GM12873 (cell line): ENCODE measurements at regions not wholly inside any gene's neighbourhood (a gene's known extent, or its start where the extent isn't known, plus 50 kb on each side); places are given as distances from the start of the nearest gene placed in this dataset.

Experiments
- TF ChIP-seq, protein P1 (sequence below): IDR thresholded peaks from 2 replicates; pipeline ENCODE4 v1.5.1; 2012; ENCODE audit warnings: low read depth, mild to moderate bottlenecking, moderate library complexity, low read length, control low read depth; ENCODE audit not compliant: insufficient read depth; ENCODE audit errors: missing control alignments

DNA sequence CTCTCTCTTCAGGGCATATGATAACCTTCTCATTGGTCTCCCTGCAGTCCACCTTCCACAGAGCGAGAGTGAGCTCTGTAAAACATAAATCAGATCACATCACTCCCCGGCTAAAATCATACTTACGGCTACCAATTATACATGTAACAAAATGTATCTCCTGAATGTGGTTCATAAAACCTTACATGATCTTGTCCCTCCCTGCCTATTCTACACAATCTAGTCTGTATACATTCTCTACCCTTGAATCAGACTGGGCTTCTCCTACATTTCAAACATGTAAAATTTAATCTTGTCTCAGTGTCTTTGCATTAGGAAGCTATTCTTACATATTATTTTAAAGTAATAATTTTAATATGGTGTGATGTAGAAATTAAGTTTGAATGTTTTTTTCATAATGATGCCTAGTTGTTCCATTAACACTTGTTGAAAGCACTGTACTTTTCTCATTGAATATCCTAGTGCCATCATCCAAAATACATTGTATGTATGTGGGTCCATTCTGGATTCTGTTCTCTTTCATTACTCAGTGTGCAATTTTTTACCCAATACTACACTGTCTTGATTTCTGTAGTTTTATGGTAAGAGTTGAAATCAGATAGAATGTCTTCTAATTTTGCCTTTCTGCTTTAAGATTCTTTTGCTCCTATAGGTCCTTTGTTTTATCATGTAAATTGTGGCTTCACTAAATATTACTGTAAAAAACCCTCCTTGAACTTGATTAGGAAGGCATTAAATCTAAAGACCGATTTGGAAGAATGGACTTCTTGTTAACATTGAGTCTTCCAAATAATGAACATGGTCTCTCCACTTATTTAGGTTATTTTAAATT lies 403.3 kb upstream of the EPHA7 start:
- TF ChIP-seq, protein P1, sequence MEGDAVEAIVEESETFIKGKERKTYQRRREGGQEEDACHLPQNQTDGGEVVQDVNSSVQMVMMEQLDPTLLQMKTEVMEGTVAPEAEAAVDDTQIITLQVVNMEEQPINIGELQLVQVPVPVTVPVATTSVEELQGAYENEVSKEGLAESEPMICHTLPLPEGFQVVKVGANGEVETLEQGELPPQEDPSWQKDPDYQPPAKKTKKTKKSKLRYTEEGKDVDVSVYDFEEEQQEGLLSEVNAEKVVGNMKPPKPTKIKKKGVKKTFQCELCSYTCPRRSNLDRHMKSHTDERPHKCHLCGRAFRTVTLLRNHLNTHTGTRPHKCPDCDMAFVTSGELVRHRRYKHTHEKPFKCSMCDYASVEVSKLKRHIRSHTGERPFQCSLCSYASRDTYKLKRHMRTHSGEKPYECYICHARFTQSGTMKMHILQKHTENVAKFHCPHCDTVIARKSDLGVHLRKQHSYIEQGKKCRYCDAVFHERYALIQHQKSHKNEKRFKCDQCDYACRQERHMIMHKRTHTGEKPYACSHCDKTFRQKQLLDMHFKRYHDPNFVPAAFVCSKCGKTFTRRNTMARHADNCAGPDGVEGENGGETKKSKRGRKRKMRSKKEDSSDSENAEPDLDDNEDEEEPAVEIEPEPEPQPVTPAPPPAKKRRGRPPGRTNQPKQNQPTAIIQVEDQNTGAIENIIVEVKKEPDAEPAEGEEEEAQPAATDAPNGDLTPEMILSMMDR = no peak

DNA sequence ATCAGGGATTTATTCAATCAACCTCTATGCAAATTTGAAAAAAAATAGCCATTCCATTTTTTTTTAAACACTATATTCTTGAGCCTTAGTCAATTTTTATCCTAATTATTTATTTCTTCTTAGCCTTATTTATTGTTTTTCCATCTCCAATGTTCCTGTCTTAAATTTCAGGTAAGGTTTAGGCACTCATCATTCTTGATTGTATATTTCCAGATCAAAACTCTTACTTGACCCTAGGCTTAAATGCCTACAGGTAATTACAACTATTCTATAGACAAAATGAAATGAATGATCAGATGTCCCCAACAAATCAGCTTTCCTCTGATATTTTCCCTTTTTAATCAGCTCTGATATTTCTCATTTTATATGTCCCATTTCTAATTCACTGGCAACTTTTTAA lies 402.6 kb upstream of the EPHA7 start:
- TF ChIP-seq, protein P1 = no peak

DNA sequence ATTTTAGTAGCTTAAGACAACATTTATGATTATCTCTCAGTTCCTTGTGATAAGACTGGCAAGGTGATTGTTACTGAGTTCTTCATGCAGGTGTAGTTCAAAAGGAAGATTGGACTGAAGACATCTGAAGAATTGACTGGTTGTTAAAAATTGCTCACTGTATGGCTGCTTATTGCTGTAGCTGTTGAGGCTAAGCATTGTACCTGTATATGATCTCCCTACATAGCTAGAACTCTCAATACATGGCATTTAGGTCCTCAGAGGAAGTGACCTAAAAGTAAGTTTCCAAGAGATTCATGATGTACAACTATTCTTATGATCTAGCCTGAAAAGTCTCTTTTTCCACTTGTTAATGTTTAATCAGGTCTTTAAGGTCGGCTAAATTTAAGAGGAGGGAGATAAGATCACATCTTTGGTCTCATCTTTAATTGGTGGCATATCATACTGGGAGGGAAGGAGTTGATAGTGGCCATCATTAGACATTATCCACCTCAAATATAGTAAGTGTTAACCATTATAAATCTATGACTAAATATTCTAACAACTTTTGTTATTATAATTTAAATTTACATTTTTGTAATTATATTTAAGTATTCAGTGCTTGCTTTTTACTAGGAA lies 401.2 kb upstream of the EPHA7 start:
- TF ChIP-seq, protein P1 = no peak

DNA sequence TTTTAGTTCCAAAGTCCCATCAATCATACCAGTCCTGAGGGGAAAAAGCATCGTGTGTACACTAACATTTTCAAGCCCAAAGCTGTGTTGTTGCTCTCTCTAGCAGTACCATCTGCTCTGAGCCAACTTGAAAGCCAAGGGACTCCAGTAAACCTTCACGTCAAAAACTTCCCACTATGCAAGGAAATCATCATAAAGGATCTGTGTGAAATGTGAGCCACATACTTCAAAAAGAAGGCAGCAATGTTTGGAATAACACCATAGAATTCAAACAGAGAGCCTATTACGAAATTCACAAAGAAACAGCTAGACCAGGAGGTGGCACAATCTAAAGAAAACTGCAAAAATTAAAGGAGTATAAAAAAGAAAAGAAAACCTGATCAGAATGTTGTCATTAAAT lies 399.8 kb upstream of the EPHA7 start:
- TF ChIP-seq, protein P1 = no peak

DNA sequence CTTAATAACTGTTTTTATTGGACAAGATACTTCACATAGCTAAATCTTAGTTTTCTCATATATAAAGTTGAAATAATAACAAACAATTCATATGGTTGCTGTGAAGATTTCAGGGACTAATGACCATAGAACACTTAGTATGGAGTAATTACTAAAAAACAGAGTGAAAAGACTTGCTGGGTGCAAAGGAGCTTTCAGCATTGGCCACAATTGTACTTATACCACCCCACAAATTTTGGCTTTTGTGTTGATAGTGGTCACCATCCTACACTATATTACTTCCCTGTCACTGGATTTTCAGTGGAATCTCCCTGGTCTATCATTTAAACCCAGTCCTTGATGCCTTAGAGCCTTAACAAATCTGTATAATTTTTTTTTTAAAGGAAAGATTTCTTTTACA lies 398.6 kb upstream of the EPHA7 start:
- TF ChIP-seq, protein P1 = no peak

DNA sequence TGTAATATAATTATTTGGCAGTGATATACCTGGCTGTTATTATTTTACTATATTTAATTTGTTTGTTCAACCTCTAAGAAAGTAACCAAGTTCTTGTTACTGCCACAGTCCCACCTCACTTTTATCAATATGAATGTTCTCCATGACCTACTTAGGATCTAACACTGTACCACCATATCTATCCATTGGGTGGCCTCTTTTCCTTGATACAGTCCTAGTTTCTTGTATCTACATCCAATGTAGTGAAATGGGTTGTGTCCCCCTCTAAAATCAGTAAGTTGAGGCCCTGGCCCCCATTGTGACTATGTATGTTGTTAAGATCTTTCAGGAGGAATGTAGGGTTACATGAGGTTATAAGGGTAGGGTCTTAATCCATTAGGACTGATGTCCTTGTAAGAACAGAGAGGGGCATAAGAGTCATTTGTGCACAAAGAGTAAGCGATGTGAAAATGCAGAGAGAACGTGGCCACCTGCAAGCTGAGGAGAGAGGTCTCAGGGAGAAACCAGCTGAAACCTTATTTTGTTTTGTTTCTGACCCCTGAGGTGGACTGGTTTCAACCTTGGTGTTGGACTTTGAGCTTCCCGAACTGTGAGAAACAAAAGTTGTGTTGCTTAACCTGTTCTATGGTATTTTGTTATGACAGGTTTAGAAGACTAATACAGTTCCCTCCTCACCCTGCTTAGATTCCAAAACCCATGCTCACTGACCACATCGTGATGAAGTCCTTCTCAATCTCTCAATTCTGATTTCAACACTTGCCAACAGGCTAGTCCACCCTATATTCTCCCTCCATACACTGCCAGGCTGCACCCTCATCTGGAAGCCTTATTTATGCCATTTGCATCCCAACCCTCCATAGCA lies 387.3 kb upstream of the EPHA7 start:
- TF ChIP-seq, protein P1 = no peak
